ENCODE measurements at regions not wholly inside any gene's neighbourhood (a gene's known extent, or its start where the extent isn't known, plus 50 kb on each side); places are given as distances from the start of the nearest gene placed in this dataset.
"Not testable (repeated sequence)": the region's sequence is repeated elsewhere in the genome, so short reads cannot be mapped to it uniquely, and the experiment has no call there.

- H3K9me3 ChIP-seq (ENCODE audit: control insufficient read depth, low read length); H3K4me3 ChIP-seq (ENCODE audit: insufficient read depth, low read depth, low read length, poor library complexity, severe bottlenecking); DNase-seq; H3K27ac ChIP-seq (ENCODE audit: insufficient read depth, low read length, poor library complexity, severe bottlenecking); H3K4me1 ChIP-seq (ENCODE audit: control insufficient read depth, insufficient read depth, low read length, poor library complexity, severe bottlenecking); H3K36me3 ChIP-seq (ENCODE audit: control insufficient read depth, insufficient read depth, low read length); H3K27me3 ChIP-seq (replicated peaks; ENCODE audit: control insufficient read depth, insufficient read depth, low read length, poor library complexity, severe bottlenecking): not testable (repeated sequence)
These were observed 777.8 kb upstream of the TPTE start for GRCh38 chr21:9743566-9743965.

GRCh38 chr21:9744166-9744565, 777.2 kb upstream of the TPTE start:
- not testable (repeated sequence) for H3K27ac ChIP-seq (ENCODE audit: insufficient read depth, low read length, poor library complexity, severe bottlenecking); H3K27me3 ChIP-seq (replicated peaks; ENCODE audit: control insufficient read depth, insufficient read depth, low read length, poor library complexity, severe bottlenecking); H3K36me3 ChIP-seq (ENCODE audit: control insufficient read depth, insufficient read depth, low read length); H3K4me3 ChIP-seq (ENCODE audit: insufficient read depth, low read depth, low read length, poor library complexity, severe bottlenecking); DNase-seq; H3K9me3 ChIP-seq (ENCODE audit: control insufficient read depth, low read length); H3K4me1 ChIP-seq (ENCODE audit: control insufficient read depth, insufficient read depth, low read length, poor library complexity, severe bottlenecking)

DNA sequence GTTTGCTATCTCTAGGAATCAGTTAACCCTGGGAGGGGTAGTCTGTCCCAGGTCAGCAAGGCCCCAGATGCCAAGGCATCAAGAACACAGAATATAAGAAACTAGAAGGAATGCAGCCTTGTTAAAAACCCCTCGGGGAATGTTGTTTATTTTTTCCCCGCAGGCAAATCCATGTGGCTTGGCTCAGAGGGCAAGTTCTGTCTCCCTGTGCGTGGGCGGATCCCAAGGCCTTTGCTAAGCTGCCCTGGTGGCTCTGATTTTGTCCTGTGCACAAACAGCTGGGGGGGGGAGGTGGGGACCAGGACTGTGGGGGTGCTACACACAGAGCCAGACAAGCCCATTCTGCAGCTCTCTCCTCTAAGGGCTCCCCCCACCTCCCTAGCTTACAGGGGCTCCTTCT, 776.8 kb upstream of the TPTE start:
- not testable (repeated sequence) for DNase-seq; H3K4me3 ChIP-seq (ENCODE audit: insufficient read depth, low read depth, low read length, poor library complexity, severe bottlenecking); H3K27ac ChIP-seq (ENCODE audit: insufficient read depth, low read length, poor library complexity, severe bottlenecking); H3K27me3 ChIP-seq (replicated peaks; ENCODE audit: control insufficient read depth, insufficient read depth, low read length, poor library complexity, severe bottlenecking); H3K9me3 ChIP-seq (ENCODE audit: control insufficient read depth, low read length); H3K36me3 ChIP-seq (ENCODE audit: control insufficient read depth, insufficient read depth, low read length); H3K4me1 ChIP-seq (ENCODE audit: control insufficient read depth, insufficient read depth, low read length, poor library complexity, severe bottlenecking)

DNA sequence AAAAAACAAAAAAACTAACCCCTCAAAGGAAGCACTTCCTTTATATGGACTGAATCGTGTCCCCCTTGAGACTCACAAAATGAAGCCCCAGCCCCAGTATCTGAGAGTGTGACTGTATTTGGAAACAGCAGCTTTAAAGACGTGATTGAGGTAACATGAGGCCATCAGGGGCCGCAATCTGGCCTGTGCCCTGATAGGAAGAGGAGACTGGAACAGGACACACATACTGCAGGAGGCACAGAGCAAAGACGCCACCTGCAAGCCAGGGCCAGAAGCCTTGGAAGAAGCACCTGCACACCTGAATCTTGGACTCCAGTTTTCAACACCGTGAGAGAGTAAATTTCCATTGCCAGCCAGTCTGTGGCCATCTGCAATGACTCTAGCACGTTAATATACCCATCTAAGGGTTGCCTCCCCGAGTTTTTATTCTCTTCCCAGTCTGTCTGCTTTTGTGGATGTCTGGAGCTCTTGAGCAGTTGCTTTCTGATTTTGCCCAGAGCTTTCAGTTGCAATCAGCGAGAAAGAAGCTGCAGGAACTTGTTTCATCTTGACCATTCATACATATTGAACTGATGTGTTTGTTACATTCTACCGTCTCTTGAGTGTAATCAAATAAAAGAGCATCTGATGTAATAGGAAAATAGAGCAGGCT, 775.8 kb upstream of the TPTE start:
- H3K27ac ChIP-seq (ENCODE audit: insufficient read depth, low read length, poor library complexity, severe bottlenecking); H3K9me3 ChIP-seq (ENCODE audit: control insufficient read depth, low read length); H3K36me3 ChIP-seq (ENCODE audit: control insufficient read depth, insufficient read depth, low read length); H3K4me1 ChIP-seq (ENCODE audit: control insufficient read depth, insufficient read depth, low read length, poor library complexity, severe bottlenecking); H3K27me3 ChIP-seq (replicated peaks; ENCODE audit: control insufficient read depth, insufficient read depth, low read length, poor library complexity, severe bottlenecking); DNase-seq; H3K4me3 ChIP-seq (ENCODE audit: insufficient read depth, low read depth, low read length, poor library complexity, severe bottlenecking): not testable (repeated sequence)

GRCh38 chr21:9746311-9746710, 775.1 kb upstream of the TPTE start:
- not testable (repeated sequence) for H3K4me3 ChIP-seq (ENCODE audit: insufficient read depth, low read depth, low read length, poor library complexity, severe bottlenecking); H3K4me1 ChIP-seq (ENCODE audit: control insufficient read depth, insufficient read depth, low read length, poor library complexity, severe bottlenecking); H3K27me3 ChIP-seq (replicated peaks; ENCODE audit: control insufficient read depth, insufficient read depth, low read length, poor library complexity, severe bottlenecking); H3K36me3 ChIP-seq (ENCODE audit: control insufficient read depth, insufficient read depth, low read length); H3K9me3 ChIP-seq (ENCODE audit: control insufficient read depth, low read length); H3K27ac ChIP-seq (ENCODE audit: insufficient read depth, low read length, poor library complexity, severe bottlenecking); DNase-seq

DNA sequence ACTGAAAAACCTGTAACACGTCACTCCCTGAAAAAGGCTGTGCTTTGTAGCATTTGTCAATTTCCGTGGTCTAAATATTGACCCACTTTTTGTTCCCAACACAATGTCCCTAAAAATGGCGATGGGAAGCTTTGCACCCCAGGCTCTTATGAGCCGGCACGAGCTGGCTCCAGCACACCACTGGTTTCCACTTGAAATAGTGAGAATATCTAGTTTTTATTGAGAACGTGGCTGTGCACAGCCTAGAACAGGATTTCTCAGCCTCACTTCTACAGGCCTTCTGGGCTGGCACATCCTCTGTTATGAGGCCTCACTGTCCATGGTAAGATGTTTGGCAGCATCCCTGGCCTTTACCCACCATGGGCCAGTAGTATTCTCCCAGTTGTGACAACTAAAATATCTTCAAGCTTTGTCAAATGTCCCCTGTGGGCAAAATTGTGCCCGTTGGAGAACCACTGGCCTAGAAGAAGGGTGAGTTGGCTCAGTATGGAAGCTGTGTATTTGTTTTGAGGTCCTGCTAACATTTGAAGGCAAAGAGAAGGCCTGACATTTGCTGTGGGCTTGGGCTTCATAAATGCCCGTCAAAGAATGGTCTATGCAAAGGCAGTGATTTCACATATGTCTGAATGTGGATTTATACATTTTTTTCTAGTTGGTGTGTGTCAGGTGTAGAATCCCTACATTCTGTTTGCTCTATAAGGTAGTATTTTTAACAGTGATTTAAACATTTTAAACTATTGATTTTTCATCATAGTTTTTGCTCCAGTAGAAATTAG, 774.4 kb upstream of the TPTE start:
- not testable (repeated sequence) for H3K36me3 ChIP-seq (ENCODE audit: control insufficient read depth, insufficient read depth, low read length); H3K27ac ChIP-seq (ENCODE audit: insufficient read depth, low read length, poor library complexity, severe bottlenecking); H3K9me3 ChIP-seq (ENCODE audit: control insufficient read depth, low read length); H3K27me3 ChIP-seq (replicated peaks; ENCODE audit: control insufficient read depth, insufficient read depth, low read length, poor library complexity, severe bottlenecking); H3K4me3 ChIP-seq (ENCODE audit: insufficient read depth, low read depth, low read length, poor library complexity, severe bottlenecking); DNase-seq; H3K4me1 ChIP-seq (ENCODE audit: control insufficient read depth, insufficient read depth, low read length, poor library complexity, severe bottlenecking)

- not testable (repeated sequence) for H3K27me3 ChIP-seq (replicated peaks; ENCODE audit: control insufficient read depth, insufficient read depth, low read length, poor library complexity, severe bottlenecking); DNase-seq; H3K4me1 ChIP-seq (ENCODE audit: control insufficient read depth, insufficient read depth, low read length, poor library complexity, severe bottlenecking); H3K36me3 ChIP-seq (ENCODE audit: control insufficient read depth, insufficient read depth, low read length); H3K27ac ChIP-seq (ENCODE audit: insufficient read depth, low read length, poor library complexity, severe bottlenecking); H3K4me3 ChIP-seq (ENCODE audit: insufficient read depth, low read depth, low read length, poor library complexity, severe bottlenecking); H3K9me3 ChIP-seq (ENCODE audit: control insufficient read depth, low read length)
These were observed 773.5 kb upstream of the TPTE start for GRCh38 chr21:9747870-9748269.

DNA sequence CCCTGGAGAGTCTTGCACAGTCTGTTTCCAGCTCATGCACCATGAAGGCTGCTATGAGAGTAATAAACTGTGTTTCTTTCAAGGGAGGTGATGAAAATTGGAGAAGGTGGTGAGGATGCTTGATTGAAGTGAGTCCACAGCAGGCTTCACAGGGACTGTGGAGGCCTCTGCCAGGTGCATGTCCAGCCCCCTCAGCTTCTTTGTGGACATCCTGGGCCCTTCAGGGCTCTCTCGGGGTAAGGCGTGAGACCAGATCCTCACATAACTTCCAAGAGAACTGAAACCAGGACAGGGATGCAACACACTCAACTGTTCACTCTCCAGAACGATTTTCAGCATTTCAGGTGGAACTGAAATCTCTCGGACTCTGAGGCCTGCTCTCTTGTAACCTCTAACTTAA, 772.9 kb upstream of the TPTE start:
- not testable (repeated sequence) for H3K4me1 ChIP-seq (ENCODE audit: control insufficient read depth, insufficient read depth, low read length, poor library complexity, severe bottlenecking); DNase-seq; H3K9me3 ChIP-seq (ENCODE audit: control insufficient read depth, low read length); H3K27me3 ChIP-seq (replicated peaks; ENCODE audit: control insufficient read depth, insufficient read depth, low read length, poor library complexity, severe bottlenecking); H3K27ac ChIP-seq (ENCODE audit: insufficient read depth, low read length, poor library complexity, severe bottlenecking); H3K36me3 ChIP-seq (ENCODE audit: control insufficient read depth, insufficient read depth, low read length); H3K4me3 ChIP-seq (ENCODE audit: insufficient read depth, low read depth, low read length, poor library complexity, severe bottlenecking)

DNA sequence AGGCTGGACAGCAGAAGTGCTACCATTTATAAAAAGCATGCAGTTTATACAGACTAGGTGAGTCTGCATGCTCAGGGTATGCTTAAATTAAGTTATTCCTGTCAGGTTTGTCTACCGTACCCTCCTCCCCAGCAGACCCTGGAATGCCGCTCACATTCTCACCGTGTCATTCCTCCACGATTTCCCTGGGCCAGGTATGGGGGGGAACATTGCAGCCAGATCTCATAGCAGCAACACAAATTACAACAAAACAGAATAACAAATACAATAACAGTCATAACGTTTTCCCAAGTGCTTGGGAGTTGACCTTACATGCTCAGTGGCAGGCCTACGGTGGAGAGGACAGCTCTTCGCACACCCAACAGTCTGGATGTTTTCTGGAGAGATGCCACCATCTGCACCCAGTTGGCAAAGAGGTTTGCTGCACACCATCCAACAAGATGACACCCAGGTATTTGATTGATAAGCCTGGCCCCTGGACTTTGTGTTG, 771.6 kb upstream of the TPTE start:
- H3K27ac ChIP-seq (ENCODE audit: insufficient read depth, low read length, poor library complexity, severe bottlenecking); H3K4me3 ChIP-seq (ENCODE audit: insufficient read depth, low read depth, low read length, poor library complexity, severe bottlenecking); H3K27me3 ChIP-seq (replicated peaks; ENCODE audit: control insufficient read depth, insufficient read depth, low read length, poor library complexity, severe bottlenecking); DNase-seq; H3K4me1 ChIP-seq (ENCODE audit: control insufficient read depth, insufficient read depth, low read length, poor library complexity, severe bottlenecking); H3K36me3 ChIP-seq (ENCODE audit: control insufficient read depth, insufficient read depth, low read length); H3K9me3 ChIP-seq (ENCODE audit: control insufficient read depth, low read length): not testable (repeated sequence)

DNA sequence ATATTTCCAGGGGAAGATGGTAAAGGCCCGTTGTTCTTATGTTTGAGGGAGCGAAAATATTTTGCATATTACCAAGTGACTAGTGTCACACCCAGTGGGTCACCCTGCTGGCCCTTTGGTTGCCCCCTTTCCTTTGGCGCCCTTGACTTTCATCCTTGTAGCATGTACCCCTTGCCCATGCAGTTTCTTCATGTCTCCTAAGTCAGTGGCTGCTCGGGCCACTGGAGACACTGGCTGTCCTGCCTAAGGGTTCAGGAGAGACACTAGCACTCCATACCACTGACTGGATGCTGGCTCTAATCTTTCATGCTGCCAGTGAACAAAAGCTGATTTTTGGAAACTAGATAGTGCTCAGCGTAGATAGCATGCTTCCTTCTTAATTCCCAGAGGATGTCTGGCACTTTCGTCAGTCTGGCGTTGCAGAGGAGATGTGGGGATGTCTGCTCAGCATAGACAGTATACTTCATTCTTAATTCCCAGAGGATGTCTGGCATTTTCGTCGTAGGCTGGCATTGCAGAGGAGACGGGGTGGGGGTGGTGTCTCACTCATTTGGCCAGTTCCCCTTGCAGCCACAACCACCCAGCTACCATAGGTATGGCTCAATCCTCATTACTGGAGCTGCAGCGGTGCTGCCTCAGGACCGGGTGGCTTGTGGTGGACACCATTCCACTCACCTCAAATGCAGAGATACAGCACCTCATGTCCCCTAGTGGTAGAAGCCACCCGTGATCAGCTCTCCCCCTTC, 770.9 kb upstream of the TPTE start:
- H3K4me1 ChIP-seq (ENCODE audit: control insufficient read depth, insufficient read depth, low read length, poor library complexity, severe bottlenecking), result no peaks in the 10 kb centered on the region
- no peaks in the 10 kb centered on the region for H3K36me3 ChIP-seq (ENCODE audit: control insufficient read depth, insufficient read depth, low read length)
- no peak overlapping the region for H3K4me3 ChIP-seq (ENCODE audit: insufficient read depth, low read depth, low read length, poor library complexity, severe bottlenecking)
- H3K27ac ChIP-seq (ENCODE audit: insufficient read depth, low read length, poor library complexity, severe bottlenecking), result no peak overlapping the region
- no peak for DNase-seq
- H3K9me3 ChIP-seq (ENCODE audit: control insufficient read depth, low read length), result peaks cover 4% of the 10 kb centered on the region
- no peaks in the 10 kb centered on the region for H3K27me3 ChIP-seq (replicated peaks; ENCODE audit: control insufficient read depth, insufficient read depth, low read length, poor library complexity, severe bottlenecking)

All from effector memory CD4-positive, alpha-beta T cell (primary cell).